ENCODE measurements at regions not wholly inside any gene's neighbourhood (a gene's known extent, or its start where the extent isn't known, plus 50 kb on each side); places are given as distances from the start of the nearest gene placed in this dataset.

DNA sequence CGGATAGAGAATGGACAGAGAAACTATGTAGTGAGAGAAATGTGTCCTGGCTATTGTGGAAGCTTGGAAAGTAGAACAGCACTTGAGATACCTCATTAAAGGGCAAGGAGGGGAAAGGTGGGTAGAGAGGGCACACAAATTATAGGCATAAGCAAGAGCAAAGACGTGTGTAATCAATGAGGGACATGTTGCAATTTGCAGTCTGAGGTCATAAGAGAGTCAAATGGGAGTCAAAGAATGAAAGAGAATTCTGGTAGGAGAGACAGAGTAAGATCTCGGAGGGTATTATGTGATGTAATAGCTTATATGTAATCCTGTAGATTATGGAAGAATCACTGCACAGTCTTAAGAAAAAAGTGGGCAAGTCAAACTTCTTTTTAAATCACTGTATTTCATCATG lies 312.0 kb upstream of the RGMB start:
- Histone ChIP-seq H2BK5ac (ENCODE audit: low read depth, low read length, poor library complexity, severe bottlenecking) (no peak overlapping the region), H3K56ac (ENCODE audit: extremely low read depth, insufficient read depth, low read length) (no peak overlapping the region), H3K18ac (ENCODE audit: low read depth, low read length) (no peak overlapping the region; the same call in 1 of the 2 replicates), H3K79me1 (ENCODE audit: low read depth in 1 of 2, low read length in 2 of 2) (peaks cover under 1 to 11% of the 10 kb centered on the region in 2 experiments; a peak in 2 of 4 replicates), H2AK5ac (ENCODE audit: low read depth, low read length) (no peak overlapping the region), H2BK15ac (ENCODE audit: low read depth, low read length) (peak overlapping the region; percentile 39; the same call in 1 of the 3 replicates), H4K8ac (ENCODE audit: low read depth in 2 of 2, low read length in 2 of 2) (no peak overlapping the region), H4K5ac (ENCODE audit: low read depth, low read length) (no peak overlapping the region; the same call in 1 of the 2 replicates), H2AFZ (replicated peaks; ENCODE audit: low read length, poor library complexity) (no peak overlapping the region), H3K4me3 (ENCODE audit: insufficient read depth, low read depth, low read length) (no peak overlapping the region), H3K4me1 (ENCODE audit: control insufficient read depth, insufficient read depth, low read length) (no peaks in the 10 kb centered on the region; the same call in 1 of the 2 replicates), H3K27ac (ENCODE audit: insufficient read depth, low read length) (no peak overlapping the region), H2AK9ac (replicated peaks; ENCODE audit: low read depth, low read length, poor library complexity) (no peak overlapping the region), H3K4me2 (ENCODE audit: low read depth, low read length) (no peak overlapping the region), H3K9me1 (ENCODE audit: insufficient read depth, low read length) (0 out of 2 replicates have a peak, but pooled peaks cover 5% of the 10 kb centered on the region), H3K9me3 (ENCODE audit: control insufficient read depth, insufficient read depth, low read length) (no peaks in the 10 kb centered on the region), H4K20me1 (ENCODE audit: insufficient read depth, low read length) (no peaks in the 10 kb centered on the region), H3K27me3 (ENCODE audit: control insufficient read depth, insufficient read depth, low read length) (no peaks in the 10 kb centered on the region), H3K4ac (ENCODE audit: low read depth, low read length) (no peak overlapping the region), H3K23ac (ENCODE audit: low read depth, low read length) (no peak overlapping the region), H3K14ac (replicated peaks; ENCODE audit: low read depth, low read length) (no peak overlapping the region), H2BK120ac (ENCODE audit: low read depth, low read length) (no peak overlapping the region), H3K9ac (ENCODE audit: low read depth, low read length) (no peak overlapping the region), H2BK20ac (ENCODE audit: low read depth, low read length) (peak overlapping the region; percentile 78), H4K91ac (ENCODE audit: insufficient read depth, low read depth, low read length) (no peak overlapping the region), H3K36me3 (ENCODE audit: control insufficient read depth, insufficient read depth, low read length) (no peaks in the 10 kb centered on the region)
- 78% methylated on average over 1 of the region's 3 CpGs; no CpG with 5 or more reads in 1 of the 2 experiments for WGBS, 2 experiments (ENCODE audit: extremely low coverage in 2 of 2, insufficient read length in 1 of 2)
- DNase-seq, result no peak
- dilution Hi-C loops (cut with HindIII; ENCODE audit: low sequenced_read_pairs, unreplicated experiment), result no loop called here
- BruUV-seq (replicated peaks), result no TSS peak
- in situ Hi-C loops (cut with MboI; ENCODE audit: low sequenced_read_pairs), result no loop called here
- TF ChIP-seq CEBPB (IDR thresholded peaks at IDR 0.05; ENCODE audit: low read depth, low read length) (0 out of 2 replicates have a peak, but pooled peaks have one; percentile 16), RAD21 (IDR thresholded peaks at IDR 0.05; ENCODE audit: low read length) (no peak)
- ChIA-PET CTCF (no interaction called here), POLR2A (ENCODE audit: unreplicated experiment) (no interaction called here)
- intact Hi-C loops (cut with micrococcal nuclease), result loop anchor here (10.0 kb wide), 1 partner anchor 477 kb away; no protein-coding TSS in a partner anchor
- ATAC-seq (ENCODE audit: low read depth), result no peak
